ENCODE measurements at regions not wholly inside any gene's neighbourhood (a gene's known extent, or its start where the extent isn't known, plus 50 kb on each side); places are given as distances from the start of the nearest gene placed in this dataset.

DNA sequence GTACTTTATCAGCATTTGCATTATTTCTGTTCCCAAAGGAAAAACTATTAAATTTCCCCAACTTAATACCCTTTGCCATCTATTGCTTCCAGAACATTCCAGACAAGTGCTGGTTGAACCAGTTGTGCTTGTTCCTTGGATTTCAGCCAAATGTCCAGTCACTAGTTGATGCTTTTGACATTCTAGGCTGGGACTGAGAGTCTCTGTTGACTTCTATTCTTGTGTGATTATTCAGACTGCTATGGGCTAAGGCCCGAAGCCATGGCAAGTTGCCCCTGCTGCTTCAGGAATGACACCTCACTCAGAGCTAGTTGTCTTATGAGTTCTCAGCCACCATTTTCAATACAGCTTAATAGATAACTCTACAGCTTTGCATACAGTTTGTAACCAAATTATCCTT lies 458.1 kb upstream of the ARGLU1 start:
- TF ChIP-seq, protein P1, sequence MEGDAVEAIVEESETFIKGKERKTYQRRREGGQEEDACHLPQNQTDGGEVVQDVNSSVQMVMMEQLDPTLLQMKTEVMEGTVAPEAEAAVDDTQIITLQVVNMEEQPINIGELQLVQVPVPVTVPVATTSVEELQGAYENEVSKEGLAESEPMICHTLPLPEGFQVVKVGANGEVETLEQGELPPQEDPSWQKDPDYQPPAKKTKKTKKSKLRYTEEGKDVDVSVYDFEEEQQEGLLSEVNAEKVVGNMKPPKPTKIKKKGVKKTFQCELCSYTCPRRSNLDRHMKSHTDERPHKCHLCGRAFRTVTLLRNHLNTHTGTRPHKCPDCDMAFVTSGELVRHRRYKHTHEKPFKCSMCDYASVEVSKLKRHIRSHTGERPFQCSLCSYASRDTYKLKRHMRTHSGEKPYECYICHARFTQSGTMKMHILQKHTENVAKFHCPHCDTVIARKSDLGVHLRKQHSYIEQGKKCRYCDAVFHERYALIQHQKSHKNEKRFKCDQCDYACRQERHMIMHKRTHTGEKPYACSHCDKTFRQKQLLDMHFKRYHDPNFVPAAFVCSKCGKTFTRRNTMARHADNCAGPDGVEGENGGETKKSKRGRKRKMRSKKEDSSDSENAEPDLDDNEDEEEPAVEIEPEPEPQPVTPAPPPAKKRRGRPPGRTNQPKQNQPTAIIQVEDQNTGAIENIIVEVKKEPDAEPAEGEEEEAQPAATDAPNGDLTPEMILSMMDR (IDR thresholded peaks at IDR 0.05; ENCODE audit: insufficient read depth, low read length, poor library complexity, severe bottlenecking) = no peak
- TF ChIP-seq EZH2phosphoT487 (conservative IDR thresholded peaks at IDR 0.05; ENCODE audit: low read length) = no peak

Measured in SU-DHL-6 (cell line).